Mucosa of stomach (tissue), 1 donor: ENCODE measurements at regions not wholly inside any gene's neighbourhood (a gene's known extent, or its start where the extent isn't known, plus 50 kb on each side); places are given as distances from the start of the nearest gene placed in this dataset.
A peak's percentile ranks its signal among the peaks of the same experiment; 100 is the strongest.
"Not testable (repeated sequence)": the region's sequence is repeated elsewhere in the genome, so short reads cannot be mapped to it uniquely, and the experiment has no call there.

ENCODE experiments used
- H3K27me3 ChIP-seq: one replicate; pipeline ENCODE4 v1.7.0; 2013; ENCODE audit warnings: mild to moderate bottlenecking, low read length; ENCODE audit not compliant: control insufficient read depth, insufficient read depth
- H3K36me3 ChIP-seq: one replicate; pipeline ENCODE4 v1.7.0; 2013; ENCODE audit warnings: low read length; ENCODE audit not compliant: control insufficient read depth, insufficient read depth
- H3K4me1 ChIP-seq: one replicate; pipeline ENCODE4 v1.7.0; 2013; ENCODE audit warnings: mild to moderate bottlenecking, low read length; ENCODE audit not compliant: control insufficient read depth, insufficient read depth
- H3K4me3 ChIP-seq: one replicate; pipeline ENCODE4 v1.7.0; 2013; ENCODE audit warnings: low read length
- H3K9ac ChIP-seq: one replicate; pipeline ENCODE4 v1.7.0; 2013; ENCODE audit warnings: mild to moderate bottlenecking, low read length, moderate library complexity
- H3K9me3 ChIP-seq: one replicate; pipeline ENCODE4 v1.7.0; 2013; ENCODE audit warnings: mild to moderate bottlenecking, low read length, moderate library complexity; ENCODE audit not compliant: control insufficient read depth
- donor health status: Pancreatic carcinoma.

DNA sequence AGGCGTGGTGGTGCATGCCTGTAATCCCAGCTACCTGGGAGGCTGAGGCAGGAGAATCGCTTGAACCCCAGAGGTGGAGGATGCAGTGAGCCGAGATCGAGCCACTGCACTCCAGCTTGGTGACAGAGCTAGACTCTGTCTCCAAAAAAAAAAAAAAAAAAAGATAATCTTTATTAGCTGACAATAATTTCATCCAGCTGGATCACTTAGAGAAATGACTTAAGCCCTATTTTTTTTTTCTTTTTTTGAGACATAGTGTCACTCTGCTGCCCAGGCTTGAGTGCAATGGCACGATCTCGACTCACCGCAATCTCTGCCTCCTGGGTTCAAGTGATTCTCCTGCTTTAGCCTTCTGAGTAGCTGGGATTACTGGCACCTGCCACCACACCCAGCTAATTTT, 51.6 kb upstream of the MAP4K4 start:
- H3K9ac ChIP-seq, H3K4me1 ChIP-seq: not testable (repeated sequence)

DNA sequence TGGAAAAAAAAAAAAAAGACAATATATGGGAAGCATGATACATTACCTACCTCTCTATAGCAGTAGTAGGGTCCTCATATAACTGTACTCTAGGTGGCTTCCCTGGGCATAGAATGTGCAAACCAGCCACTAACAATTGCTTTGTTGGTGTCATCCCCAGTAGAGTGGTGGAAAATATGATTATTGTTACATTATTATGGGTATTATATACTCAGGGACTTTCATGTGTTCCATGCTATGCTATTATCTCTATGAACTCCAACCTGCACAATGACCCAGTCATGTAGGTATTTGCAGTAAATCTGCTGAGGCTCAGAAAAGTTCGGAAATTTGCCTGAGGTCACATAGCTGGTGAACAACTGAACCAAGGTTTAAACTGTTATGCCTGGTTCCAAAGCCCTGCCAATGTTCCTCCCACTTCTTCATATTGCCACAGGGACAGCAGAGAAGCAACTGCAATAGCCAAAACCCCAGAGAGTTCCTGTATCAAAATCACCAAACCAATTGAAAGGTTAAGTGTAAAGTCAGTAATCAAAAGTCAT, 52.6 kb upstream of the MAP4K4 start:
- Histone ChIP-seq H3K9ac (no peak overlapping the region), H3K4me3 (no peak overlapping the region), H3K4me1 (no peaks in the 10 kb centered on the region), H3K36me3 (no peaks in the 10 kb centered on the region), H3K9me3 (no peaks in the 10 kb centered on the region), H3K27me3 (no peaks in the 10 kb centered on the region)

More for the DNA sequence above, 51.6 kb upstream of the MAP4K4 start:
- H3K36me3 ChIP-seq, H3K9me3 ChIP-seq, H3K27me3 ChIP-seq, H3K4me3 ChIP-seq: not testable (repeated sequence)

DNA sequence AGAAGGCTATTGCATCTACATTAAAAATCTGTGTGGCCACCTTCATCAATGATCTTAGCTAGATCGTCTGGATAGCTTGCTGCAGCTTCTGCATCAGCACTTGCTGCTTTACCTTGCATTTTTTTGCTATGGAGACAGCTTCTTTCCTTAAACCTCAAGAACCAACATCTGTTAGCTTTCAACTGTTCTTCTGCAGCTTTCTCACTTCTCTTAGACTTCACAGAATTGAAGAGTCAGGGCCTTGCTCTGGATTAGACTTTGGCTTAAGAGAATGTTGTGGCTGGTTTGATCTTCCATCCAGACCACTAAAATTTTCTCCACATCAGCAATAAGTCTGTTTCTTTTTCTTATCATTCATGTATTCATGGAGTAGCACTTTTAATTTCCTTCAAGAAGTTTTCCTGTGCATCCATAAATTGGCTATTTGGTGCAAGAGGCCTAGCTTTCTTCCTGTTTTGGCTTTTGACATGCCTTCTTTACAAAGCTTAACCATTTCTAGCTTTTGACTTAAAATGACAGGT, 54.4 kb upstream of the MAP4K4 start:
- H3K4me3 ChIP-seq: no peak overlapping the region
- H3K9ac ChIP-seq: no peak overlapping the region
- no peaks in the 10 kb centered on the region for H3K4me1 ChIP-seq
- H3K9me3 ChIP-seq: no peaks in the 10 kb centered on the region
- no peaks in the 10 kb centered on the region for H3K27me3 ChIP-seq
- no peaks in the 10 kb centered on the region for H3K36me3 ChIP-seq

DNA sequence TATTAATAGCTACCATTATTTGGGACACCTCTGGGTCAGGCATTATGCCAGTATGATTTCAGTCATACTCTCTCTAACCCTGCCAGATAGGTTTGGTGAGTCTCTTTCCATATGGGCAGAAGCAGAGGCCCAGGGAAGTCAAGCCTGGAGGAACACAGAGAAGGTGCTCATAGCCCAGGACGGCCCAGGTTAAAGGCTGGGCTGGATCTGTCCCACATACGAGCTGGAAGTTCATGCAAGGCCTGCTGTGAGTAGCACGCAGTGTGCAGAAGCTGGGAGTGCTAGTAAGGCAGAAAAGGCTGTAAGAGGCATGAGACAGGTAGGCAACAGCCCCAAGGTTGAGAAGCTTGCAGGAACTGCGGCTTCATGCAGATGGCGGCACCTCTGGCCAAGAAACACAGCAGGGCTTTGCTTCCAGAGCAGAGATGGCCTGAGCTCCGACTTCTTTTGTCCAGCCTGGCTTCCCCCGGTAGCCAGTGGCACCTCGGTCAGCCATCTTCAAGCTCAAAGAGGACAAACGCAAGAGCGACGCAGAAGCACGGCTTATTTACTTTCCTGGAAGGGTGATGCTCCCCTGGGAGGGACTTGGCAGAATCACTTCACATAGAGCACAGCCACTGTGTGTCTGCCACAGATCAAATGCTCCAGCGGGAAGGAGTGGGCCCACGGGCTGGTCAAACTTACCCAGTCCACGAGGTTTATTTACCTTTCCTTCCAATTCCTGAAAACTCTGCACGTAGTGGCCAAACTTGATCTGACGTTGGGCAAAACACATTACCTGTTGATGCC, 58.5 kb upstream of the MAP4K4 start:
- no peak overlapping the region for H3K9ac ChIP-seq
- H3K36me3 ChIP-seq: no peaks in the 10 kb centered on the region
- no peaks in the 10 kb centered on the region for H3K27me3 ChIP-seq
- no peaks in the 10 kb centered on the region for H3K4me1 ChIP-seq
- H3K9me3 ChIP-seq: no peaks in the 10 kb centered on the region
- H3K4me3 ChIP-seq: no peak overlapping the region

DNA sequence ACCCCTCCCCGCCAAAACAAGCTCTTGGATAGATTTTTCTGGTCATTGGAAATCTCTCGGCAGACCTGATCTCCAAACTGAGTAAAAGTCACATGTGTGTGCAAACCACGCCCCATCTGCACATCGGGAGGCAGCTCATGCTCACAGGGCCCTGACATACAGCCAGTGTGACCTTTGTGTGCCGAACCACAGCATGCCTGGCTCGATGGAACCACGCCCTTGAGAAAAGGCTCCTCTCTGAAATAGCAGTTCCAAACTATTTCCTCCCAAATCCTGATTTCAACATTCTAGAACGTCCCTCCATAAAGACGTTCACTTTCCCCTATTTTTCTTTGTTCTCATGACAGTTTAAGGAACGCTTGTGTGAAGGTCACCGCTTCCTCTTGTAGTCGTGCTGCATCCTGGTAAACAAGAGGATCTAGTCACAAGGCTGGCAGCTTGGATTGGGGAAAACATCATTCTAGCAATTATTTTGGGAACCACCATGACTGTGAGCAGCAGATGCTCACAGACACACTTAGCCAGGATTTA, 59.3 kb upstream of the MAP4K4 start:
- Histone ChIP-seq H3K27me3 (no peaks in the 10 kb centered on the region), H3K9ac (no peak overlapping the region), H3K4me3 (no peak overlapping the region), H3K36me3 (no peaks in the 10 kb centered on the region), H3K9me3 (no peaks in the 10 kb centered on the region), H3K4me1 (no peaks in the 10 kb centered on the region)

DNA sequence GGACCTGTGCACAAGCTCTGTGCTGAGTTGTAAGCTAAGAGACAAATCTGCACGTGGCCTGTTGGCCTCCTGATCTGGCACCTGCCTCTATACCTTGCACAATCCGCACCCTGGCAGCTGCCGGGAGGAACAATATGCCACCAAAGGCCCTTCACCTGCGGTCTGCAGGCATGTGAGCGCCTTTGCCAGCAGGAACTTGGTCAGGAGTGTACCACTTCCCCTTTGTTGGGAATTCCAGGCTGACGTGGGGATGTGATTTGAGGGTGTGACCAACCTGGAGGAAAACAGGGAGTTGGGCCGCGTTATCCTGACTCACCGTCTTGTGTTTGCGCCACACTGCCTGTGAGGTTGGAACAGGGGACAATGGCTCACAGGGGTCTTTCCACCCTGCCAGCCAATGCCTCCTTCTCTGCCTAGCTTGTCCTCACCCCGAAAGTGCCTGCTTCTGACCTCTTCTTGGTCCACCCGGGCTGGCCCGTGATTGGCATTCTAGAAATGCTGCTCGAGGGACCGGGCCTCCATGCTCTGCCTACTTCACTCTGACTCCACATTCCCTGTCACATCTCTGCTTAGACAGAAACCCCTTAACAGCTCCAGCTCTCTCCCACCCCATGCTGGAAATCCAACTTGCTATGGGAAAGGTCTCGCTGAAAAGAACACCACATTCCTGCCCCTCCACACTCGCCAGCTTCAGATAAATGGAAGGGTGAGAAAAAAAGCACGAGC, 67.1 kb upstream of the MAP4K4 start:
- Histone ChIP-seq H3K9me3 (no peaks in the 10 kb centered on the region), H3K4me1 (peaks cover 6% of the 10 kb centered on the region), H3K4me3 (no peak overlapping the region), H3K27me3 (no peaks in the 10 kb centered on the region), H3K9ac (peak overlapping the region; percentile 18), H3K36me3 (no peaks in the 10 kb centered on the region)

DNA sequence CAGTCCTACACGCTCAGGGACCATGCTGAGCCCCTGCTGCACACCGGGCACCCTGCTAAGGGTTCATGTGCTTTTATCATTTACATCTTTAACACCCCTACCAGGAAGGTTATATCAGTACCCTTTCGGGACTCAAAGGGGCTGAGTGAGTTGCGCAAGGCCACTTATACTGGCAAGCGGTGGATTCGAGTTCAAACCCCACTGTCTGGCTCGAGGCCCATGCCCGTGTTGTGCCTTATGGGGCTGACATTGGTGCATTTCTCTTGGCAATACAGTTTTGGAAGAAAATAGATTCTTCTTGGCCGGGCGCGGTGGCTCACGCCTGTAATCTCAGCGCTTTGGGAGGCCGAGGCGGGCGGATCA, 69.5 kb upstream of the MAP4K4 start:
- no peaks in the 10 kb centered on the region for H3K9me3 ChIP-seq
- H3K4me1 ChIP-seq: peaks cover 6% of the 10 kb centered on the region
- no peak overlapping the region for H3K9ac ChIP-seq
- H3K27me3 ChIP-seq: no peaks in the 10 kb centered on the region
- no peaks in the 10 kb centered on the region for H3K36me3 ChIP-seq
- H3K4me3 ChIP-seq: no peak overlapping the region

DNA sequence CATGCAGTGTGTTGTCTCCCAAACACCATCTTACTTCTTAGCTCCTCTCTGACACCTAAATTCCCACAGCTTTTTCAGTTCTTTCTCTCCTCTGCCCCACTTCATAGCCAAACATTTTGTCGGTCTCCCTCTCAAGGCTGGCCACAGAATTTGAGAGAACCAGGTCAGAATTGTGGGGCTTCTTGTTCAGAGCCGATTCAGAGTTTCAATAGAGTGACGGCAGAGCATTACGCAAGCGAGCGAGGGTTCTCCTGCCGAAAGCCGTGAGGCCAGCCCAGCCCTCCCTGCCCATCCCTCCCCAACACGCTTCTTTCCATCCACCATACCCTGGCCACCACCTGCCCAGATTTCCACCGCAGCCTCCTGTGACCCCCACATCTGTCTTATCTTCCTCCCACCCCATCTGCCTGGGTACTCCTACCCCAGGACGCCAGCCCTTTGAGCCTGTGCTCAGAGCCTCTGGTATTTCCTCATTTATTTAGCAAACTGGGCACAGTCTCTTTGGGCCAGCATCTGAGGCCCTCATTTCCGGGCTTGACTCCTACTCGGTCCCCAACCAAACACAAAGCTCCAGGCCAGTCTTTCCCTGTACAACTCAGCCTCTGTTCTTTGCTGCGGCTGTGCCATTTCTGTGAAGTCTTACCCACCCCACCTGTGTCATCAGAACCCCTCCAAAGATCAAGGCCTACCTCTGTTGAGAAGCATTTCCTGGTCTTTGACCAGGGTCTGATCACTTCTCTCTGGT, 70.0 kb upstream of the MAP4K4 start:
- Histone ChIP-seq H3K9ac (no peak overlapping the region), H3K4me3 (no peak overlapping the region), H3K9me3 (no peaks in the 10 kb centered on the region), H3K27me3 (no peaks in the 10 kb centered on the region), H3K4me1 (peaks cover 6% of the 10 kb centered on the region), H3K36me3 (no peaks in the 10 kb centered on the region)

DNA sequence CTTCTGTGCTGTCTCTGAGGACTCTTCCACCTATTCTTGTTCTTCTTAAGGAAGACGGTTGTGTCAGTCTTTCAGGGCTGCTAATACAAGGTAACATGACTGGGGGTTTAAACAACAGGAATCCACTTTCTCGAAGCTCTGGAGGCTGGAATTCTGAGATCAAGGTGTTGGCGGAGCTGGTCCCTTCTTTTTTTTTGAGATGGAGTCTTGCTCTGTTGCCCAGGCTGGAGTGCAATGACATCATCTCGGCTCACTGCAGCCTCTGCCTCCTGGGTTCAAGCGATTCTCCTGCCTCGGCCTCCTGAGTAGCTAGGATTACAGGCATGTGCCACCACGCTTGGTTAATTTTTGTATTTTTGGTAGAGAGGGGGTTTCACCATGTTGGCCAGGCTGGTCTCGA, 71.7 kb upstream of the MAP4K4 start:
- not testable (repeated sequence) for H3K36me3 ChIP-seq, H3K4me1 ChIP-seq, H3K4me3 ChIP-seq, H3K27me3 ChIP-seq, H3K9me3 ChIP-seq, H3K9ac ChIP-seq

DNA sequence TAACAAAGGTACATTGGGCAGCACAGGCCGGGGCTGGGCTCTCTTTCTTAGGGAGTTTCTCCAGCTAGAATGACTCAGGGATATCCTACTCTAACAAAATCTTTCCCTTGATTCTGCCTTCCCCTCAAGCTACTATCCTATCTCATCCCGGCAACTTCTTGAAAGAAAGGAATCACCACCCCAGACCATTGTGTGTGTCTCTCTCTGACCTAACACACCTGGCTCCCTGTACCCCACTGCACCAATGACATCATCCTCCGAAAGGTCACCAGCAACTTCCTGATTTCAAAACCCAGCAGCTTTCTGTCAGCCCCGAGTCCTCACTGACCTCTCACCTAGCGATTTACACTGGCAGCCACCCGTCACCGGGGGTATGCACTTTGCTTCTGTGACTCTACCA, 72.1 kb upstream of the MAP4K4 start:
- Histone ChIP-seq H3K36me3 (no peaks in the 10 kb centered on the region), H3K4me1 (peaks cover under 1% of the 10 kb centered on the region), H3K9me3 (no peaks in the 10 kb centered on the region), H3K9ac (no peak overlapping the region), H3K4me3 (no peak overlapping the region), H3K27me3 (no peaks in the 10 kb centered on the region)

DNA sequence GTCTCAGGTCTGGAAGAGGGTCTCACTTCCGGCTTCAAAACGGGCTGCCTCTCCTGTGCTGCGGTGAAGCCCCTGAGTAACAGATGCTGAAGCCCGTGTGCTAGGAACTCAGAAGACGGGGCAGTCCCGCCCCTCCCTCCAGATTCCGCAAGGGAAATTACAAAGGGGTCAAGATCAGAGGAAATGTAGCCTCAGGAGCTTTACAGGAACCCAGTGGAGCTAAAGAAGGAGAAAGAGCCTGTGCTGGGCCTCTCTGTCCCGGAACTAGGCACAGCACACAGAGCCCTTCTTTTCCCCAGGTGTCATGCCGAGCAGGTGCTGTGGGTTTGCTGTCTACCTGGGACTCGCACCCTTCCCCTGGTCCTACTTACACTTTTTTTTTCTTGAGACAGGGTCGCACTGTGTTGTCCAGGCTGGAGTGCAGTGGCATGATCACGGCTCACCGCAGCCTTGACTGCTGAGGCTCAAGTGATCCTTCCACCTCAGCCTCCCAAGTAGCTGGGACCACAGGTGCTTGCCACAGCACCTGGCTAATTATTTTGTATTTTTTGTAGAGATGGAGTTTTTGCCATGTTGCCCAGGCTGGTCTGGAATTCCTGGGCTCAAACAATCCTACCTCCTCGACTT, 72.7 kb upstream of the MAP4K4 start:
- Histone ChIP-seq H3K9ac (no peak overlapping the region), H3K27me3 (no peaks in the 10 kb centered on the region), H3K36me3 (no peaks in the 10 kb centered on the region)

More for the DNA sequence above, 72.7 kb upstream of the MAP4K4 start:
- Histone ChIP-seq H3K4me3 (no peak overlapping the region), H3K4me1 (no peaks in the 10 kb centered on the region), H3K9me3 (no peaks in the 10 kb centered on the region)
